Inflammatory macrophage treated with lipopolysaccharide for 4 hours (primary cell): ENCODE measurements at regions not wholly inside any gene's neighbourhood (a gene's known extent, or its start where the extent isn't known, plus 50 kb on each side); places are given as distances from the start of the nearest gene placed in this dataset.
"Not testable (repeated sequence)": the region's sequence is repeated elsewhere in the genome, so short reads cannot be mapped to it uniquely, and the experiment has no call there.

ENCODE experiments used
- DNase-seq: peaks from one replicate; pipeline ENCODE4 v3.0.0-alpha.2; 2020

- DNase-seq: no peak
Measured at GRCh38 chr5:125052584-125052983, 306.1 kb upstream of the ZNF608 start.

- DNase-seq: no peak
Measured at GRCh38 chr5:125053179-125053578, 306.7 kb upstream of the ZNF608 start.

- DNase-seq: no peak
Measured at GRCh38 chr5:125054146-125054545, 307.7 kb upstream of the ZNF608 start.

- no peak for DNase-seq
Measured at GRCh38 chr5:125056671-125057485, 310.4 kb upstream of the ZNF608 start.

GRCh38 chr5:125057912-125058826 lies 311.7 kb upstream of the ZNF608 start:
- no peak for DNase-seq

GRCh38 chr5:125059255-125060002 lies 313.0 kb upstream of the ZNF608 start:
- DNase-seq: no peak

- DNase-seq: no peak
Measured at GRCh38 chr5:125061726-125062125, 315.3 kb upstream of the ZNF608 start.

GRCh38 chr5:125064621-125065438 lies 318.4 kb upstream of the ZNF608 start:
- no peak for DNase-seq

GRCh38 chr5:125065741-125066140 lies 319.3 kb upstream of the ZNF608 start:
- DNase-seq: no peak

- no peak for DNase-seq
Measured at GRCh38 chr5:125070961-125071360, 324.5 kb upstream of the ZNF608 start.

- no peak for DNase-seq
Measured at GRCh38 chr5:125073090-125073489, 326.7 kb upstream of the ZNF608 start.

- no peak for DNase-seq
Measured at GRCh38 chr5:125075567-125075966, 329.1 kb upstream of the ZNF608 start.

GRCh38 chr5:125079028-125079427 lies 332.6 kb upstream of the ZNF608 start:
- not testable (repeated sequence) for DNase-seq

- no peak for DNase-seq
Measured at GRCh38 chr5:125081101-125081500, 334.7 kb upstream of the ZNF608 start.

- no peak for DNase-seq
Measured at GRCh38 chr5:125083981-125084380, 337.5 kb upstream of the ZNF608 start.

- no peak for DNase-seq
Measured at GRCh38 chr5:125085797-125086505, 339.5 kb upstream of the ZNF608 start.

GRCh38 chr5:125088522-125089105 lies 342.2 kb upstream of the ZNF608 start:
- DNase-seq: no peak

GRCh38 chr5:125092138-125092537 lies 345.7 kb upstream of the ZNF608 start:
- not testable (repeated sequence) for DNase-seq

- no peak for DNase-seq
Measured at GRCh38 chr5:125093776-125094175, 347.3 kb upstream of the ZNF608 start.

GRCh38 chr5:125100342-125100741 lies 353.9 kb upstream of the ZNF608 start:
- DNase-seq: no peak

GRCh38 chr5:125100951-125101350 lies 354.5 kb upstream of the ZNF608 start:
- no peak for DNase-seq
